HuH-7.5 (cell line): ENCODE measurements at regions not wholly inside any gene's neighbourhood (a gene's known extent, or its start where the extent isn't known, plus 50 kb on each side); places are given as distances from the start of the nearest gene placed in this dataset.

Source experiments
- DNase-seq: peaks from one replicate; pipeline ENCODE4 v3.0.0; 2011; ENCODE audit warnings: low spot score

DNA sequence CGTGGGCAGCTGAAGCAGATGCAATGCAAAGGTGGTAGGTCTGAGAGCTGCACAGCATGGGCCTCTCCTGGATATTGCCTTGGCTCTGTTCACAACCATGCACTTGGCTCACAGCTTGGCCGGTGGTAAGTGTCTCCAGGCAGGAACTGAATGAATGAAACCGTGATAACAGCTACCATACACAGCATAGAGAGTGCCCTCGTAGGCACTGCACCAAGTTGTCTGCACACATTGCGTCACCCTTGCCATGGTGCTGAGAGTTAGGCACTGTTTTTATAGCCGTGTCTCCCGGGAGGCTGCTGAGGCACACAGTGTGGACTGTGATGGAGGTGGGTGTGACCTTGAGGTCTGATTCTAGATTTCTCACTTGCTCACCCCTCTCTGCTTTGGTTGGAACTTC lies 157.6 kb upstream of the VASH1 start:
- no peak for DNase-seq

DNA sequence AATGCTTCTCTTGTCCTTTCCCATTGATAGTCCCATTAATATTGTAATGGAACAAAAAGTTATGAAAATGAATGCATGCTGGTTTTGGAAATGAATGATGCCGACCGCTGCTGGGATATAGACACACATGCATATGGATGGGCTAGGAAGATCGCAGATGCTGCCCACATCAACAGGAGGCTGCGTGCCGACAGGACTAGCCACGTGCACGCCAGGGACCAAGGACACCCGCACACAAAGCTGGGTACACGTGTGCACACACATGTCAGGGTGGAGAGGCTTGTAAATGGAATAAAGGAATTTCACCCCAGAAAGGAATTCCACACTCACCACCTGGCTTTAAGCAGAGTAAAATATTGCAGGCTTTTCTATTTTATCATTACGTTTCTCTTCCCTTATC lies 153.8 kb upstream of the VASH1 start:
- DNase-seq: no peak

DNA sequence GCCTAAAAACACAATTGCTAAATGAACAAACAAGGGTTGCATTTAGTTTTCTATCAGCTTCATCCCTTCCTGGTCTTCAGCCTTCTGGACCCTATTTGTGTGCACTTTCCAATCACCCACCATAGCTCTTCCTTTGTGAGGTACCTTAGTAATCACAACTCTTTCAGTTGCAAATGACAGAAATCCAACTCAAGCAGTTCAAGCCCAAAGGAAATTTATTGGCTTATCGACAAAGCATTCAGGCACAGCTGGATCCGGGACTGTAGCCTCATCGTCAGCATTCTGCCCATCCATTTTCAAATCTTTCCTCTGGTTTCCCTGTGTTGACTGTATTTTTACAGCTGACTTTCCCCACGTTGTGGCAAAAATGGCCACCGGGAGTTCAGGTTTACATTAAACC lies 148.6 kb upstream of the VASH1 start:
- no peak for DNase-seq

GRCh38 chr14:76613616-76614015 lies 147.7 kb upstream of the VASH1 start:
- no peak for DNase-seq

DNA sequence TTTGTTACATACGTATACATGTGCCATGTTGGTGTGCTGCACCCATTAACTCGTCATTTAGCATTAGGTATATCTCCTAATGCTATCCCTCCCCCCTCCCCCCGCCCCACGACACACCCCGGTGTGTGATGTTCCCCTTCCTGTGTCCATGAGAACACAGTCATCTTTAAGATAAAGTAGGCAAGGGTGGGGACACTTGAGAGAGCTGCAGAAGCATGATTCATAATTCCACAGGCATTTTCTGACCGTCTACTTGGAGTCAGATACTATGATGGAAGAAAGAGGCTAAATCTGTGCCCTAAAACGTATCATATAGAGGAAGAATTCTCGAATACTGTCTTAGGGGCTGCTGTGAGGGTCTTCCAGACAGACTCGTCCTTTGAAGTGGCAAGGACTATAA lies 145.9 kb upstream of the VASH1 start:
- DNase-seq: no peak

DNA sequence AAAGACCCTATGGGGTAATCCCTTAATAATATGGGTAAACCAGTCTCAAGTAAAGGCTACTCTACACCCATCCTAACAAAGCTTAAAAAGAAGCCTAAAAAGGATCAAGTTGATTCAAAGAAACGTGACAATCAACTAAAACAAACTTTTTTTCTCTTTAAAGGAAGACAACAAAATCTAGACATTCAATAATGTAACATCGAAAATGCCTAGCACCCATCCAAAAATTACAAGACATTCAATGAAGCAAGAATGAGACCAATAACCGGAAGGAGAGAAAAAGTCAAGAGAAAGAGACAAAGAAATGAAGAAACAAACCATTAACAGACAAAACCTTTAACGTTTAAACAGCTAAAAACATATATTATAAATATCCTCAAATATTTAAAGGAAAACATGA lies 143.8 kb upstream of the VASH1 start:
- DNase-seq: no peak

- DNase-seq: no peak
Measured at GRCh38 chr14:76636602-76637001, 124.7 kb upstream of the VASH1 start.

DNA sequence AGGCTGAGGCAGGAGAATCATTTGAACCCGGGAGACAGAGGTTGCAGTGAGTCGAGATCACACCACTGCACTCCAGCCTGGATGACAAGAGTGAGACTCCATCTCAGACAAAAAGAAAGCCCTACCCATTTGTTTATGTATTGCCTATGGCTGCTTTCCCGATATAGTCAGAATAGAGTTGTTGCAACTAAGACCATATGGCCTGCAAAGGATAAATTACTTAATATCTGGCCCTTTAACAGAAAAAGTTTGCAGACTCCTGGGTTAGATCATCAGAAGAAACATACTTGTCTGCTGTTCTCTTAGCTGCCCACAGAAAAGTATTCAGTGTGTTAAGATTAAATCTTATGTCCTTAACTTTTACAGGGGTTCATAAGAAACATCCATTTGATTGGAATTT lies 122.4 kb upstream of the VASH1 start:
- no peak for DNase-seq

- no peak for DNase-seq
Measured at GRCh38 chr14:76639606-76640229, 121.5 kb upstream of the VASH1 start.

GRCh38 chr14:76640923-76641395 lies 120.3 kb upstream of the VASH1 start:
- DNase-seq: no peak

DNA sequence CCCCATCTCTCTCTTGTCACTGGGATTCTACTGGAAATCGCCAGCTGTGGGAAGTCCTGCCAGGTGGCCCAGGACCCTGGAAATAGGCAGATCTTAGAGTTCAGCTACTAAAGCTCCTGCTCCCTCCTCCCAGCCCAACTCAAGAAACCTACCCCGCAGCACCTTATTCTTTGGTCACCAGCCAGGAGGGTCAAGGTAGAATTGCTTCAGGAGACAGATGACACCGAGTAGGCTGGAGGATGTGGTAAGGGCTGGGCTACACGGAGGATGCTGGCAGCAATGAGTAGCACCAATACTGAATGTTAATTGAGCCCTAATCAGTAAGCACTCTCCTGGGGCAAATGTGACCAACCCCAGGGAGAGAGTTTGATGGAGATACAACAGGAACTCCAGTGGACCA lies 119.7 kb upstream of the VASH1 start:
- DNase-seq: no peak

GRCh38 chr14:76643887-76644286 lies 117.4 kb upstream of the VASH1 start:
- no peak for DNase-seq

DNA sequence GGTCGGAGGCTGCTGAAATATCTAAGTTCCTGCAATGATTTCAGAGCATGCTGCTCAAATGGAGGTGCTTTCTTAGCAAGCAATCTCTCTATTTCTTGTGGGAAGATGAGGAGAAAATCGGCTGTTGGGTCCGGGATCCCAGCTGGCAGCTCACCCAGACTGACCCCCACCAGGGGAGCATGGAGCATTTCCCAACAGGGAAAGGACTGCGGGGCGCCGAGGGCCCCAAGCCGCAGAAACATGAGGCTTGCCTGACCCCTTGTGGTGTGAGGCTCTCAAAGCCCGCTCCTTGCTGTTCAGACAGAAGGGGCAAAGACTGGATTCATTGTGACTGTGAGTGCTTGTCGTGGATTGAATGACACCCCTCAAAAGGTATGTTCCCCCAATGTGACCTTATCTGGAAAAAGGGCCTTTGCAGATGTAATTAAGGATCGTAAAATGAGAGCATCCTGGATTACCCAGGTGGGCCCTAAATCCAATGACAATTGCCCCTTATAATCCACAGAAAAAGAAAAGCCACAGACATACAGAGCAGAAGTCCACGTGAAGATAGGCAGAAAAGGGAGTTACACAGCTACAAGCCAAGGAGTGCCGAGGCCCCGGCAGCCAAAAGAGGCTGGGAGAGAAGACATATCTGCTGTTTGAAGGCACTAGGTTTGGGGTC lies 116.3 kb upstream of the VASH1 start:
- DNase-seq: peak; percentile 42

GRCh38 chr14:76647697-76648298 lies 113.5 kb upstream of the VASH1 start:
- DNase-seq: peak; percentile 43

- DNase-seq: no peak
Measured at GRCh38 chr14:76651410-76652055, 109.7 kb upstream of the VASH1 start.

DNA sequence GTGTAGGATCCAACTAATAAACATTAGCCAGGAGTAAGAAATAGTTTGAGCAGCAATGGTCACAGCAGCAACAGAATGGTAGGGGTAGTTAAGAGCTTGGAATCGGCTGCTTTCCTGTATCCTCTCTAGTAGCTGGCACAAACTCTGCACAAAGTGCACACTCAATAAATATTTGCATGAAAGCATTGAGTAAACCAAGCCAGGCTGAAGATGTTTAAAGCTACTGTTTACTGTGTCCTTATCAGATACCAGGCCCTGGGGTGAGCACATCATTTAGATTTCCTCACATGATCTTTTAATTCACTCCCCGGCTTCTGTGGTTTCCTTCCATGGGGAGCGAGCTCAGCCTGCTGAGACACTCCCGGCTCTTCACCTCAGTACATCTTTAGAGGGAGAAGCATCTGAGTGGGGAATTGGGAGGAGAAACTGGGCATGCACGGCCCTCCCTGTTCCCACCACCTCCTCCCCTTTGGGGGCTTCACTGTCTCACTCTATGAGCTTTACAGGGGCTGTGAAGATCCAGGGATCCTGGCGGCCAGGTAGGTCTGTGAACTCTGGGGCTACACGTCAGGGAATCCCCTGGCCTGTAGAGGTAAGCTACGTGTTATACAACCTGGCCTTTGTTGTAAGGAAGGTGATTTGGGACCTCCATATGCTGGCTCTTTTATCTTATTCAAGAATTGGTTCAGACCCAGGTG lies 107.2 kb upstream of the VASH1 start:
- DNase-seq: no peak

DNA sequence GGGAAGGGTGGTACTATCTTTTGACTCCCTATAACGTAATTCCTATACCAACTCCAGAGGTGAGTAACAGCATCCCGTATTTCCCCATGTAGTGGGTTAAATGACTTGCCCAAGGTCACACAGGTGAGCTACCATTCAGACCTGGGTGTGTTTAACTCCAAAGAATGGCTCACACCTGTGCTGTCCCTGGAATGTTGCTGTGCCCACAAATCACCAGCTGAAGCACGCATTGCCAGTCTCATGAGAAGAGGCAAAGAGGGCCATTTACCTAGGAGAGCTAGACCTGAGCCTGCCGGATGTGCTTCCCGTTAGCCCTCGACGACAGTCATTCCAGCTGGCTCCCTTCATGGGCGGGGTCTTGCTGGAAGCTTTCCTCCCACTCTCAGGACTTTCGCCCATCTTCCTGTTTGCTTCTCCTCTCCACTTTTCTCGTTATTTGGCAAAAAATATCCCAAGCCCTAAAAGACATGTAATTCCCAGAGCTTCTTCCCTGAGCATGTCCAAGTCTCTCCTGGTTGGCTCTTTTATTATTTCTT lies 106.6 kb upstream of the VASH1 start:
- no peak for DNase-seq

DNA sequence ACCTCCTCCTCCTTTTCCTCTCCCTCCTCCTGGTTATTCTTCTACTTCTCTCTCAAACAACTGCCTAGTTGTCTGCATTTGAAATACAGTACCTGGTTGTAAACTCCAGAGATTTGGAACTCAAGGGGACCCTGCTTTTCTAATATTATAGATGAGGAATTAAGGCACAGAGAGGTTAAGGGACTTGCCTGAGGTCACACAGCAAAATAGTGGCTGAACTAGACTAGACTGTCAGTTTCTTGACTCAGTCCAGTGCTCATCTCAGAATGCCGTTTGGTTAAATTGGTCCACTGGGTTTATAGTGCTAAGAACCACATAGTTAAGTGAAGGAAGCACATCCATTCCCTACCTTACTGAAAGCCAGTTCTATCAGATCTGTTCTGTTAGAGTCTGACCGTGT lies 105.9 kb upstream of the VASH1 start:
- DNase-seq: no peak

DNA sequence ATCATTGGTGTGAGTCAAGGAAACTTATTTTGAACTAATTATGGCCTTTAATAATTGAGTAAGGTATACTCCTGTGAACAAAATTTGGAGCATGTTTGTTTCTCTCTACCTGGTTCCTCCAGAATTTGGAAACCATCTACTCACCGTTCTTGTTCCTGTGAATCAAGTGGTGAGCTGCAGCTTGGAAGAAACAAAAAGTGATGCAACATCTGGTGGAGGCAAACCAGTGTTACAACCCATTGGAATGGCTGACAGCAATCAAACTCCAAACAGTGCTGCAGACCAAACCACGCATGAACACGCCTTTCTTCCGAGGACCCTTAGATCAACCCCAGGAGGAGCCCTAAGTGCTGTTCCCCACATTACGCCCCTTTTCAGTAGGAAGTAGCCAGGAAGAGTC lies 104.7 kb upstream of the VASH1 start:
- no peak for DNase-seq

DNA sequence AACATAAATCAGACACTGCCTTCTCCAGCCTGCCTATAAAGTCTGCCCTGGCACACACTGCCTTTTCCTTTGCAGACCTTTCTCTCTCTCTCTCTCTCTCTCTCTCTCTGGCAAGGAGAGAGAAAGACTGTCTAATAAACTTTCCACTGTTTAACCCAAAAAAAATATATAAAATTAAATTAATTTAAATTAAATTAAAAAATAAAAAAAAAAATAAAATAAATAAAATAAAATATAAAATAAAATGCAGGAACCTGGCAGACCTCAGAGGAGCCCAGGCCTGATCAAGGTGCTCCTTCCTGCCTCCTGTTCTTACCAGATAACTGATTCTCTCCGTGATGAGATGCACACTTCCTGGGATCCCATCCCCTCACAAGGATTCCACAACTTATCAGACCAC lies 103.9 kb upstream of the VASH1 start:
- no peak for DNase-seq

DNA sequence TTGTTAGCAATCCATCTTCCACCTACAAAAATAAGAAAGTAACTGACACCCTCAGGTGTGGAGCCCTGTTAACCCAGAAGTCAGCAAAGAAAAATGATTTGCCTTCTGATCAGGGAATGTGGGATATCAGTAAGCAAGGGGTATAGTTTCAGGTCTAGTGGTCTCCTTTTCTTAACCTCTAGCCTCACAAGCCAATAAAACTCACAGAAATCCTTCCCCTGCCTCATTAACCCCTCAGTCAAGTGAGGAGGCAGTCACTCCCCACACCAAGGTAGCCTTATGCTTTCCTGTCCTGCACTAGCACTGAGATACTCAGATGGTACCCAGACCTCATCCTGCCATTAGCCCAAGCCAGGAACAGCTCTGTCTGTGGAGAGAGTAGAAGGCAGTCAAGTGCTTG lies 103.4 kb upstream of the VASH1 start:
- no peak for DNase-seq

GRCh38 chr14:76662580-76662979 lies 98.7 kb upstream of the VASH1 start:
- DNase-seq: no peak
